Astrocyte (in vitro differentiated cells and primary cell): ENCODE measurements at regions not wholly inside any gene's neighbourhood (a gene's known extent, or its start where the extent isn't known, plus 50 kb on each side); places are given as distances from the start of the nearest gene placed in this dataset.
"Not testable (repeated sequence)": the region's sequence is repeated elsewhere in the genome, so short reads cannot be mapped to it uniquely, and the experiment has no call there.

Source experiments
- DNase-seq: peaks from one replicate; pipeline ENCODE4 v3.0.0-alpha.2; 2010; ENCODE audit warnings: low read depth
- FAIRE-seq: peaks from 2 replicates; lab custom pipeline; 2011; peaks lifted over from hg19 to GRCh38; lab: Jason Lieb, UNC
- H2AFZ ChIP-seq: 2 replicates; pipeline ENCODE4 v1.6.0; 2012; ENCODE audit warnings: low read depth, low read length, inconsistent platforms
- H3K27ac ChIP-seq: 2 replicates; pipeline ENCODE4 v1.5.1; 2011; ENCODE audit warnings: low read depth, low read length, inconsistent platforms
- H3K27me3 ChIP-seq: 2 replicates; pipeline ENCODE4 v1.6.0; 2011; ENCODE audit warnings: low read length, inconsistent platforms; ENCODE audit not compliant: insufficient read depth
- H3K36me3 ChIP-seq: 2 replicates; pipeline ENCODE4 v1.5.1; 2011; ENCODE audit warnings: low read length, inconsistent platforms; ENCODE audit not compliant: insufficient read depth
- H3K4me1 ChIP-seq: 2 replicates; pipeline ENCODE4 v1.5.1; 2011; ENCODE audit warnings: low read length, inconsistent platforms; ENCODE audit not compliant: insufficient read depth
- H3K4me2 ChIP-seq: 2 replicates; pipeline ENCODE4 v1.6.0; 2012; ENCODE audit warnings: low read length, inconsistent platforms
- H3K4me3 ChIP-seq: 2 replicates; pipeline ENCODE4 v1.5.1; 2011; ENCODE audit warnings: low read depth, mild to moderate bottlenecking, low read length, inconsistent platforms; ENCODE audit not compliant: insufficient read depth
- H3K79me2 ChIP-seq: 2 replicates; pipeline ENCODE4 v1.6.0; 2012; ENCODE audit warnings: mild to moderate bottlenecking, low read length, inconsistent platforms; ENCODE audit not compliant: insufficient read depth
- H3K9ac ChIP-seq: 2 replicates; pipeline ENCODE4 v1.6.0; 2012; ENCODE audit warnings: mild to moderate bottlenecking, low read length, inconsistent platforms
- H3K9me3 ChIP-seq: 2 replicates; pipeline ENCODE4 v1.5.1; 2012; ENCODE audit warnings: low read depth, mild to moderate bottlenecking, low read length, inconsistent platforms; ENCODE audit not compliant: insufficient read depth
- H4K20me1 ChIP-seq: 2 replicates; pipeline ENCODE4 v1.6.0; 2012; ENCODE audit warnings: low read length, inconsistent platforms; ENCODE audit not compliant: insufficient read depth
- H3K27ac Mint-ChIP-seq: one replicate; pipeline ENCODE4 v1.8.0; 2021; ENCODE audit warnings: mild to moderate bottlenecking, mixed read lengths; ENCODE audit not compliant: unreplicated experiment
- H3K27me3 Mint-ChIP-seq: one replicate; pipeline ENCODE4 v1.8.0; 2021; ENCODE audit warnings: low read depth, mixed read lengths; ENCODE audit not compliant: unreplicated experiment
- H3K36me3 Mint-ChIP-seq: one replicate; pipeline ENCODE4 v1.8.0; 2021; ENCODE audit warnings: low read depth, mixed read lengths; ENCODE audit not compliant: unreplicated experiment
- H3K4me1 Mint-ChIP-seq: one replicate; pipeline ENCODE4 v1.8.0; 2021; ENCODE audit warnings: low read depth, mixed read lengths; ENCODE audit not compliant: unreplicated experiment
- H3K4me3 Mint-ChIP-seq: one replicate; pipeline ENCODE4 v1.8.0; 2021; ENCODE audit warnings: mild to moderate bottlenecking, moderate library complexity, mixed read lengths; ENCODE audit not compliant: unreplicated experiment
- H3K9me3 Mint-ChIP-seq: one replicate; pipeline ENCODE4 v1.8.0; 2021; ENCODE audit warnings: mild to moderate bottlenecking, mixed read lengths; ENCODE audit not compliant: unreplicated experiment
- EZH2 ChIP-seq: IDR thresholded peaks from 2 replicates; pipeline ENCODE4 v1.6.1; 2012; ENCODE audit warnings: mild to moderate bottlenecking, low read length, inconsistent platforms; ENCODE audit not compliant: insufficient read depth
- TF ChIP-seq, protein P1 (sequence below): IDR thresholded peaks from 2 replicates; pipeline ENCODE4 v1.5.1; 2011; ENCODE audit warnings: low read depth, mild to moderate bottlenecking, inconsistent platforms, low read length, moderate library complexity; ENCODE audit not compliant: insufficient read depth

DNA sequence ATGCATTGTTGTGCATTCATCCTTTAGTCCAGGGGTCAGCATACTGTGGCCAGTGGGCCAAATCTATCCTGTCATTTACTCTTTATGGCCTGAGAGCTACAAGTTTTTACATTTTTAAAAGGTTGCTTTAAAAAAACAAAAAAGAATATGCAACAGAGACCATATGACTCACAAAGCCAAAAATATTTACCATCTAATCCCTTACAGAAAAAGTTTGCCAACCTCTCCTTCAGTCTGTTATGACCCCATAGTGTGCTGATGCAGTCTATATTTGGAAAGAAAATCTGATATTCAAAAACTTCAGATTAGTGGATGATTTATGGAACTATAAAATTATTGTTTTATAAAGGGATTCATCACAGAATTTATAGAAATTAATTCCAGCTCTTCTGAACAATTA is 237.5 kb upstream of the IL12A start:
- H3K9me3 Mint-ChIP-seq, result peaks cover 5% of the 10 kb centered on the region
- H3K27me3 Mint-ChIP-seq, result no peaks in the 10 kb centered on the region
- no peak overlapping the region for H3K27ac Mint-ChIP-seq
- no peak overlapping the region for H3K9ac ChIP-seq
- H3K36me3 ChIP-seq, result no peaks in the 10 kb centered on the region
- no peak for FAIRE-seq
- H3K4me1 ChIP-seq, result no peaks in the 10 kb centered on the region
- H3K4me3 Mint-ChIP-seq, result no peak overlapping the region
- TF ChIP-seq, protein P1, sequence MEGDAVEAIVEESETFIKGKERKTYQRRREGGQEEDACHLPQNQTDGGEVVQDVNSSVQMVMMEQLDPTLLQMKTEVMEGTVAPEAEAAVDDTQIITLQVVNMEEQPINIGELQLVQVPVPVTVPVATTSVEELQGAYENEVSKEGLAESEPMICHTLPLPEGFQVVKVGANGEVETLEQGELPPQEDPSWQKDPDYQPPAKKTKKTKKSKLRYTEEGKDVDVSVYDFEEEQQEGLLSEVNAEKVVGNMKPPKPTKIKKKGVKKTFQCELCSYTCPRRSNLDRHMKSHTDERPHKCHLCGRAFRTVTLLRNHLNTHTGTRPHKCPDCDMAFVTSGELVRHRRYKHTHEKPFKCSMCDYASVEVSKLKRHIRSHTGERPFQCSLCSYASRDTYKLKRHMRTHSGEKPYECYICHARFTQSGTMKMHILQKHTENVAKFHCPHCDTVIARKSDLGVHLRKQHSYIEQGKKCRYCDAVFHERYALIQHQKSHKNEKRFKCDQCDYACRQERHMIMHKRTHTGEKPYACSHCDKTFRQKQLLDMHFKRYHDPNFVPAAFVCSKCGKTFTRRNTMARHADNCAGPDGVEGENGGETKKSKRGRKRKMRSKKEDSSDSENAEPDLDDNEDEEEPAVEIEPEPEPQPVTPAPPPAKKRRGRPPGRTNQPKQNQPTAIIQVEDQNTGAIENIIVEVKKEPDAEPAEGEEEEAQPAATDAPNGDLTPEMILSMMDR, result no peak
- no peak for TF ChIP-seq EZH2
- H3K9me3 ChIP-seq, result no peaks in the 10 kb centered on the region
- no peak overlapping the region for H3K27ac ChIP-seq
- no peaks in the 10 kb centered on the region for H4K20me1 ChIP-seq
- H3K36me3 Mint-ChIP-seq, result peaks cover 21% of the 10 kb centered on the region
- no peak overlapping the region for H3K4me3 ChIP-seq
- no peaks in the 10 kb centered on the region for H3K27me3 ChIP-seq
- H2AFZ ChIP-seq, result no peak overlapping the region
- no peak overlapping the region for H3K4me2 ChIP-seq
- no peaks in the 10 kb centered on the region for H3K79me2 ChIP-seq
- peaks cover 23% of the 10 kb centered on the region for H3K4me1 Mint-ChIP-seq
- peak; percentile 11 for DNase-seq

DNA sequence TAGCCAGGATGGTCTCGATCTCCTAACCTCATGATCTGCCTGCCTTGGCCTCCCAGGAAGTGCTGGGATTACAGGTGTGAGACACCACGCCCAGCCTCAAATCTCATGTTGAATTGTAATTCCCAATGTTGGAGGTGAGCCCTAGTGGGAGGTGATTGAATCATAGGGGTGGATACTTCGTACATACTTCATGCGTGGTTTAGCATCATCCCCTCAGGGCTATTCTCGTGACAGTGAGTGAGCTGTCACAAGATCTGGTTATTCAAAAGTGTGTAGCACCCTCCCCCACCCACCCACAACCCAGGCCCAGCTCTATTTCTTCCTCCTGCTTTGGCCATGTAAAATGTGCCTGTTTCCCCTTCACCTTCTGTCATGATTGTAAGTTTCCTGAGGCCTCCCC is 236.9 kb upstream of the IL12A start:
- peaks cover 22% of the 10 kb centered on the region for H3K36me3 Mint-ChIP-seq

DNA sequence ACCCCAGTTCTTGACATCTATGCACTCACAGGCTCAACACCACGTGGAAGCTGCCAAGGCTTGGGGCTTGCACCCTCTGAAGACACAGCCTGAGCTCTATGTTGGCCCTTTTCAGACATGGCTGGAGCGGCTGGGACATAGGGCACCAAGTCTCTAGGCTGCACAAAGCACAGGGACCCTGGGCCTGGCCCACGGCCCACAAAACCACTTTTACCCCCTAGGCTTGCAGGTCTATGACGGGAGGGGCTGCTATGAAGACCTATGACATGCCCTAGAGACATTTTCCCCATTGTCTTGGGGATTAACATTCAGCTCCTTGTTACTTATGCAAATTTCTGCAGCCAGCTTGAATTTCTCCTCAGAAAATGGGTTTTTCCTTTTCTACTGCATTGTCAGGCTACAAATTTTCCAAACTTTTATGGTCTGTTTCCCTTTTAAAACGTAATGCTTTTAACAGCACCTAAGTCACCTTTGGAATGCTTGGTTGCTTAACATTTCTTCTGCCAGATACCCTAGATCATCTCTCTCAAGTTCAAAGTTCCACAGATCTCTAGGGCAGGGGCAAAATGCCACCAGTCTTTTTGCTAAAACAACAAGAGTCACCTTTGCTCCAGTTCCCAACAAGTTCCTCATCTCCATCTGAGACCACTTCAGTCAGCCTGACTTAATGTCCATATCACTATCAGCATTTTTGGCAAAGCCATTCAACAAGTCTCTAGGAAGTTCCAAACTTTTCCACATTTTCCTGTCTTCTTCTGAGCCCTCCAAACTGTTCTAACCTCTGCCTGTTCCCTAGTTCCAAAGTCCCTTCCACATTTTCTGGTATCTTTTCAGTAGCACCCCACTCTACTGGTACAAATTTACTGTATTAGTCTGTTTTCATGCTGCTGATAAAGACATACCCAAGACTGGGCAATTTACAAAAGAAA is 232.1 kb upstream of the IL12A start:
- H3K4me1 ChIP-seq, H2AFZ ChIP-seq, H3K36me3 ChIP-seq, H4K20me1 ChIP-seq, FAIRE-seq, H3K27me3 Mint-ChIP-seq, H3K27ac Mint-ChIP-seq, H3K27me3 ChIP-seq, H3K9ac ChIP-seq, H3K9me3 Mint-ChIP-seq, H3K79me2 ChIP-seq, H3K4me3 Mint-ChIP-seq, H3K27ac ChIP-seq, H3K4me3 ChIP-seq, DNase-seq, H3K4me2 ChIP-seq, H3K9me3 ChIP-seq: not testable (repeated sequence)
- peaks cover 27% of the 10 kb centered on the region for H3K36me3 Mint-ChIP-seq
- H3K4me1 Mint-ChIP-seq, result peaks cover 10% of the 10 kb centered on the region

More for the DNA sequence above, 236.9 kb upstream of the IL12A start:
- no peaks in the 10 kb centered on the region for H4K20me1 ChIP-seq
- Mint-ChIP-seq H3K4me3 (no peak overlapping the region), H3K4me1 (peaks cover 23% of the 10 kb centered on the region), H3K27me3 (no peaks in the 10 kb centered on the region), H3K9me3 (peaks cover 5% of the 10 kb centered on the region), H3K27ac (no peak overlapping the region)
- no peak for TF ChIP-seq EZH2
- TF ChIP-seq, protein P1, result no peak
- H3K4me2 ChIP-seq, result no peak overlapping the region
- no peak overlapping the region for H3K9ac ChIP-seq
- H2AFZ ChIP-seq, result no peak overlapping the region
- DNase-seq (no peak), FAIRE-seq (no peak)
- H3K27ac ChIP-seq, result no peak overlapping the region
- no peaks in the 10 kb centered on the region for H3K9me3 ChIP-seq
- H3K79me2 ChIP-seq, result no peaks in the 10 kb centered on the region
- no peaks in the 10 kb centered on the region for H3K36me3 ChIP-seq
- H3K27me3 ChIP-seq, result no peaks in the 10 kb centered on the region
- no peak overlapping the region for H3K4me3 ChIP-seq
- H3K4me1 ChIP-seq, result no peaks in the 10 kb centered on the region
